HepG2 (cell line): ENCODE measurements at regions not wholly inside any gene's neighbourhood (a gene's known extent, or its start where the extent isn't known, plus 50 kb on each side); places are given as distances from the start of the nearest gene placed in this dataset.

Experiments
- ATAC-seq: fragments of 200-7000 bp; cut with Tn5 transposase; 3 replicates; pipeline ENCODE4 v1.9.1; 2020; ENCODE audit warnings: mild to moderate bottlenecking, moderate library complexity
- BruUV-seq: library from RNA; stranded (reverse); fragments of 400-500 nt; replicated peaks from 2 replicates; lab custom pipeline; 2021; lab: Mats Ljungman, UMichigan
- CTCF ChIA-PET: fragments of 300-600 bp; formaldehyde crosslinking; extraction: SDS; loops from one replicate; lab custom pipeline; 2021; ENCODE audit warnings: low total read pairs, inconsistent platforms, low intra/inter-chr PET ratio; lab: Yijun Ruan, JAX
- POLR2A ChIA-PET: fragments of 350-600 bp; sonication (Branson Sonifier 250); formaldehyde crosslinking; loops from one replicate; lab custom pipeline; 2020; ENCODE audit warnings: antibody characterized with exemption, inconsistent platforms; lab: Yijun Ruan, JAX
- DNase-seq: peaks from one replicate; pipeline ENCODE4 v3.0.0-alpha.2; 2015; ENCODE audit warnings: low spot score
- FAIRE-seq: peaks from 3 replicates; lab custom pipeline; 2011; peaks lifted over from hg19 to GRCh38; lab: Jason Lieb, UNC
- H2AFZ ChIP-seq: one replicate; pipeline ENCODE4 v1.6.1; 2011; ENCODE audit warnings: low read length, inconsistent platforms
- H3K27ac ChIP-seq: fragments of 300-600 bp; 3 replicates; pipeline ENCODE4 v1.8.0; 2011; ENCODE audit warnings: mixed run types, mild to moderate bottlenecking, mixed read lengths, low read length, inconsistent platforms; ENCODE audit not compliant: insufficient read depth; ENCODE audit errors: extremely low read length
- H3K27me3 ChIP-seq, 2 experiments: fragments of 200-600 bp in 1 of 2; 2 replicates in 1 of 2; 3 replicates in 1 of 2; pipeline versions ENCODE4 v1.6.0 to v1.8.0; 2011; ENCODE audit warnings: low read length in 2 of 2, mild to moderate bottlenecking in 2 of 2, moderate library complexity in 2 of 2, inconsistent platforms in 1 of 2; ENCODE audit not compliant: insufficient read depth in 2 of 2, control insufficient read depth in 1 of 2
- H3K36me3 ChIP-seq, 2 experiments: fragments of 200-600 bp in 1 of 2; replicated peaks in 1 of 2; 2 replicates in 1 of 2; 3 replicates in 1 of 2; pipeline versions ENCODE4 v1.5.1 to v1.8.0; 2011; ENCODE audit warnings: low read length in 2 of 2, inconsistent platforms in 1 of 2; ENCODE audit not compliant: insufficient read depth in 2 of 2, control insufficient read depth in 1 of 2
- H3K4me1 ChIP-seq: 2 replicates; pipeline ENCODE4 v1.5.1; 2012; ENCODE audit warnings: low read length, inconsistent platforms; ENCODE audit not compliant: insufficient read depth
- H3K4me2 ChIP-seq: 2 replicates; pipeline ENCODE4 v1.6.0; 2011; ENCODE audit warnings: low read depth, low read length, inconsistent platforms
- H3K4me3 ChIP-seq, 3 experiments: fragments of 200-600 bp in 1 of 3; sonication (generic), shearing (Covaris generic) in 1 of 3; replicated peaks in 1 of 3; 2 replicates each; pipeline ENCODE4 v1.5.1; 2011 to 2016; ENCODE audit warnings: low read length in 3 of 3, inconsistent platforms in 2 of 3, low read depth in 2 of 3, mild to moderate bottlenecking in 2 of 3, control low read depth in 1 of 3, mixed read lengths in 1 of 3; ENCODE audit not compliant: insufficient read depth in 1 of 3
- H3K79me2 ChIP-seq: one replicate; pipeline ENCODE4 v1.6.1; 2011; ENCODE audit warnings: low read length, inconsistent platforms; ENCODE audit not compliant: insufficient read depth
- H3K9ac ChIP-seq: 2 replicates; pipeline ENCODE4 v1.6.0; 2011; ENCODE audit warnings: mild to moderate bottlenecking, low read depth, low read length, inconsistent platforms; ENCODE audit not compliant: insufficient read depth
- H3K9me3 ChIP-seq: 2 replicates; pipeline ENCODE4 v1.5.1; 2012; ENCODE audit warnings: mild to moderate bottlenecking, low read length
- H4K20me1 ChIP-seq: 2 replicates; pipeline ENCODE4 v1.6.0; 2011; ENCODE audit warnings: inconsistent platforms, mild to moderate bottlenecking, low read length, moderate library complexity; ENCODE audit not compliant: insufficient read depth
- KAT7 ChIP-seq: IDR thresholded peaks from 2 replicates; pipeline ENCODE4 v1.6.1; 2018; ENCODE audit warnings: borderline replicate concordance, missing compliant biosample characterization
- SNAI1 ChIP-seq: sonication (generic); formaldehyde crosslinking; IDR thresholded peaks from 2 replicates; pipeline ENCODE4 v1.5.0; 2020; ENCODE audit warnings: mild to moderate bottlenecking, missing genetic modification reagents, borderline replicate concordance
- ZNF124 ChIP-seq: sonication (generic); formaldehyde crosslinking; IDR thresholded peaks from 2 replicates; pipeline ENCODE4 v1.4.0; 2020; ENCODE audit warnings: missing genetic modification reagents
- ZSCAN29 ChIP-seq: sonication (generic); formaldehyde crosslinking; conservative IDR thresholded peaks from 2 replicates; pipeline ENCODE4 v1.4.0; 2020; ENCODE audit warnings: mild to moderate bottlenecking, missing genetic modification reagents
- WGBS: methylation state at CpG from one replicate; pipeline ENCODE4 v1.1.6; 2017; ENCODE audit warnings: low lambda C conversion rate; 5-methylcytosine and 5-hydroxymethylcytosine counted together
- in situ Hi-C: cut with HindIII; loops from 2 replicates; pipeline ENCODE4 v1.10.0; 2017; ENCODE audit warnings: low pct_unique_long_range_greater_than_20kb; ENCODE audit not compliant: extremely low pct_ligation_motif_present
- intact Hi-C: fragments of 100-400 bp; cut with micrococcal nuclease; formaldehyde crosslinking; loops from one replicate; pipeline ENCODE4 v1.10.0; 2022; ENCODE audit not compliant: unreplicated experiment
- TF ChIP-seq, protein P1 (sequence below): sonication (generic); formaldehyde crosslinking; conservative IDR thresholded peaks from 2 replicates; pipeline ENCODE4 v1.8.0; 2022; ENCODE audit warnings: low read depth, missing genetic modification reagents

DNA sequence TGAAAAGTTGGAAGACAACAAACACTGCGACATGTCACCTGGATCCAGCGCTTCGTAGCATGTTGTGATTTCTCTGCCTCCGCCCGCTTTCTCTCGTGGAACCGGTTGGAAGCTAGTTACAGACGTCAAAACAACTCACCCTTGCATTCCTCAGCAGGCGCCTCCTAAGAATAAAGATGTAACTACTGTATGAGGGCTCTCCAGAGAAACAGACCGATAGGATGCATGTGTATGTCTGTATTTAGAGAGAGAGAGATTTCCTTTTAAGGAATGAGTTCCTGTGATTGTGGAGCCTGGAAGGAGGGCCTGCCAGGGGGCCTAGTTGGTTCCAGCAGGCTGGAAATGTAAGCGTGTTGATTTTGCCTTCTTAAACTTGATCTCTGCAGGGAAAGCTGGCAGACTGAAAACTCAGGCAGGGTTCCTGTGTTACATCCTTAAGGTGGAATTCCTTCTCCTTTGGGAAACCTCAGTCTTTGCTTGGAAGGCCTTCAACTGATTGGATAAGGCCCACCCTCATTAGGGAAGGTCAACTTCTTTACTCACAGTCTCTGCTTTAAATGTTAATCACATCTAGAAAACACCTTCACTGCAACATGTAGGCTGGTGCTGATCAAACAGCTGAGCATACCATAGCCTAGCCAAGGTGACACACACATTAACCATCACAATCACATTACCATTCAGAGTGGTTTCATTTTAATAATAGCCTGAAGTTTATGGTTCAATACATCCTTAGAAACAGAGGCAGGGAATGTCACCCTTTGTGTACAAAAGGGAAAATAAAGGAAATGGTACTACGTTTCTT, 163.8 kb downstream of the SYK start (continued):
- TF ChIP-seq SNAI1 (CRISPR knock-in tag) (no peak), KAT7 (CRISPR knock-in tag) (no peak)
- TF ChIP-seq, all 625 proteins: peak for 0

DNA sequence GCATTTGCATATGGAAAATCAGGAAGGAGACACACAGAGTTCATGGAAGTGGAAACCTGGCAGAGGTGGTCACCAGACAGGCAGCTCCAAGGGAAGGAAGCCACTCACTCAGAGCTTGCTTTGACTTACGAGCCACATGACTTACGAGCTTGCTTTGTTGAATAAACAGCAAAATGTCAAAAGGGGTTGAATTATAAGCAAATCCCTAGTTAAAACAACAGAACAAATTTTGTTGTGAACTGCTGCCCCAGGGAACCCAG, 164.3 kb downstream of the SYK start:
- BruUV-seq: no TSS peak
- Histone ChIP-seq H2AFZ (no peak overlapping the region), H3K27me3 (peaks cover 0 to 23% of the 10 kb centered on the region in 2 experiments; a peak in 4 of 5 replicates), H3K9ac (no peak overlapping the region), H3K4me1 (no peaks in the 10 kb centered on the region), H3K79me2 (no peaks in the 10 kb centered on the region), H3K4me2 (no peak overlapping the region), H3K36me3 (no peaks in the 10 kb centered on the region), H3K9me3 (no peaks in the 10 kb centered on the region), H4K20me1 (no peaks in the 10 kb centered on the region), H3K27ac (no peak overlapping the region), H3K4me3 (no peak overlapping the region)
- CTCF ChIA-PET: no interaction called here
- no peak for DNase-seq
- in situ Hi-C loops: no loop called here
- intact Hi-C loops: no loop called here
- no peak for FAIRE-seq
- 17% methylated on average over 2 of the region's 2 CpGs for WGBS
- TF ChIP-seq ZSCAN29 (CRISPR knock-in tag) (no peak), ZNF124 (CRISPR knock-in tag) (no peak)
- POLR2A ChIA-PET: no interaction called here
- no peak for ATAC-seq

DNA sequence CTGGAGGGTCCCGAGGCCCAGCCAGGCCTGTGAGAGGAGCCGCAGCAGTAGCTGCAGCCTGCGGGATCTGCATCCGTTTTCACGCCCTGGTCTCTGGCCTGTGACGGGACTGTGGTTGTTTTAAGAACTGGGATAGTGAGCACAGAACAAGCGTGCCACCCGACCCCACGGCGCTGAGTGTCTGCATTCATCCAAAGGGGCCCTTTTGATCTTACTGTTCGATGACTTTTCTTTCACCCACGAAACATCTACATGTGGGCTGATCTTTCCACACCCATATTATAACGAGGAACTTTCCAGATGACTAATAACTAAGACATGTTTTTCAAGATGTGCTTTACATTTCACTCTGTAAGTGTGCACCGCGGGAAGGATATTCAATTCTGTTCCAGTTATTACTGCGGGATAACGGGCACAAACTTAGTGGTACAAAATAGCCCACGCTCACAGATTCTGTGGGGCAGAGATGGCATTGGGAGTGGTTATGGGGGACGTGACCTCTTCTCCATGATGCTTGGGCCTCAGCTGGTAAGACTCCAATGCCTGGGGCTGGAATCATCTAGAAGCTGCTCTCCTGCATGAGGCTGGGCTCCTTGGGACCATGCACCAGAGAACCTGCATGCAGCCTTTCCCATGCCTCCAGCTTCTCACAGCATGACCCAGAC, 165.0 kb downstream of the SYK start:
- no peaks in the 10 kb centered on the region for H3K36me3 ChIP-seq
- ChIA-PET POLR2A (no interaction called here), CTCF (no interaction called here)
- BruUV-seq: no TSS peak
- TF ChIP-seq, protein P1, sequence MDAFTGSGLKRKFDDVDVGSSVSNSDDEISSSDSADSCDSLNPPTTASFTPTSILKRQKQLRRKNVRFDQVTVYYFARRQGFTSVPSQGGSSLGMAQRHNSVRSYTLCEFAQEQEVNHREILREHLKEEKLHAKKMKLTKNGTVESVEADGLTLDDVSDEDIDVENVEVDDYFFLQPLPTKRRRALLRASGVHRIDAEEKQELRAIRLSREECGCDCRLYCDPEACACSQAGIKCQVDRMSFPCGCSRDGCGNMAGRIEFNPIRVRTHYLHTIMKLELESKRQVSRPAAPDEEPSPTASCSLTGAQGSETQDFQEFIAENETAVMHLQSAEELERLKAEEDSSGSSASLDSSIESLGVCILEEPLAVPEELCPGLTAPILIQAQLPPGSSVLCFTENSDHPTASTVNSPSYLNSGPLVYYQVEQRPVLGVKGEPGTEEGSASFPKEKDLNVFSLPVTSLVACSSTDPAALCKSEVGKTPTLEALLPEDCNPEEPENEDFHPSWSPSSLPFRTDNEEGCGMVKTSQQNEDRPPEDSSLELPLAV (CRISPR knock-in tag): no peak
- 40% methylated on average over 19 of the region's 19 CpGs for WGBS
- H3K27me3 ChIP-seq: peaks cover 0 to 22% of the 10 kb centered on the region in 2 experiments; a peak in 4 of 5 replicates
- intact Hi-C loops (no loop called here), in situ Hi-C loops (no loop called here)
- no peak overlapping the region for H3K4me3 ChIP-seq
- no peaks in the 10 kb centered on the region for H4K20me1 ChIP-seq
- H2AFZ ChIP-seq: no peak overlapping the region
- DNase-seq (no peak), FAIRE-seq (no peak), ATAC-seq (no peak)
- no peaks in the 10 kb centered on the region for H3K4me1 ChIP-seq
- no peaks in the 10 kb centered on the region for H3K9me3 ChIP-seq
- no peak overlapping the region for H3K4me2 ChIP-seq
- no peak overlapping the region for H3K9ac ChIP-seq
- H3K27ac ChIP-seq: no peak overlapping the region
- H3K79me2 ChIP-seq: no peaks in the 10 kb centered on the region
